A549 (cell line): ENCODE measurements at regions not wholly inside any gene's neighbourhood (a gene's known extent, or its start where the extent isn't known, plus 50 kb on each side); places are given as distances from the start of the nearest gene placed in this dataset.

Source experiments
- ATAC-seq, 2 experiments: fragments of 200-7000 bp in 1 of 2; fragments of >200 bp in 1 of 2; cut with Nextera tagmentation in 1 of 2; cut with Tn5 transposase in 1 of 2; 3 replicates each; pipeline versions ENCODE4 v1.8.0 to v1.9.1; 2018 to 2020; ENCODE audit warnings: mild to moderate bottlenecking in 1 of 2, moderate library complexity in 1 of 2
- CTCF ChIA-PET: fragments of 300-600 bp; sonication (Branson Sonifier 250); formaldehyde crosslinking; extraction: SDS; loops from one replicate; lab custom pipeline; 2021; ENCODE audit warnings: antibody characterized with exemption, inconsistent platforms; lab: Yijun Ruan, JAX
- POLR2A ChIA-PET: fragments of 350-600 bp; formaldehyde crosslinking; extraction: SDS; loops from one replicate; lab custom pipeline; 2021; ENCODE audit warnings: antibody characterized with exemption, inconsistent platforms; lab: Yijun Ruan, JAX
- DNase-seq, 2 experiments: peaks; one replicate each; pipeline versions ENCODE4 v3.0.0 to v3.0.0-alpha.2; 2011 to 2016; ENCODE audit warnings: low read depth in 1 of 2, low spot score in 1 of 2
- FAIRE-seq: peaks from 2 replicates; lab custom pipeline; 2011; peaks lifted over from hg19 to GRCh38; lab: Jason Lieb, UNC
- H3K27ac ChIP-seq, 2 experiments: fragments of >200 bp; sonication (Bioruptor Twin); formaldehyde crosslinking; 3 replicates each; pipeline ENCODE4 v1.5.1; 2016 to 2017
- H3K4me1 ChIP-seq: fragments of >200 bp; sonication (Bioruptor Twin); formaldehyde crosslinking; 3 replicates; pipeline ENCODE4 v1.6.1; 2016
- H3K4me2 ChIP-seq: fragments of >200 bp; sonication (Bioruptor Twin); formaldehyde crosslinking; 3 replicates; pipeline ENCODE4 v1.6.1; 2016
- H3K4me3 ChIP-seq: fragments of >200 bp; sonication (Bioruptor Twin); formaldehyde crosslinking; 3 replicates; pipeline ENCODE4 v1.5.1; 2016
- H3K9me3 ChIP-seq: fragments of >200 bp; sonication (Bioruptor Twin); formaldehyde crosslinking; 3 replicates; pipeline ENCODE4 v1.6.1; 2016
- CBX8 ChIP-seq: fragments of 200-600 bp; sonication (generic); IDR thresholded peaks from 2 replicates; pipeline ENCODE4 v1.6.1; 2016
- CEBPB ChIP-seq, 2 experiments: fragments of >200 bp in 1 of 2; sonication (Bioruptor Twin) in 1 of 2; formaldehyde crosslinking in 1 of 2; IDR thresholded peaks; 2 replicates each; pipeline ENCODE4 v1.6.1; 2012 to 2016
- EP300 ChIP-seq, 2 experiments: fragments of >200 bp; sonication (Bioruptor Twin); formaldehyde crosslinking; IDR thresholded peaks; 2 replicates in 1 of 2; 3 replicates in 1 of 2; pipeline ENCODE4 v1.6.1; 2016 to 2017
- FOSL2 ChIP-seq, 2 experiments: fragments of 450-650 bp in 1 of 2; fragments of >200 bp in 1 of 2; sonication (Bioruptor Twin) in 1 of 2; formaldehyde crosslinking; IDR thresholded peaks; 2 replicates each; pipeline versions ENCODE4 v1.5.0 to v1.6.1; 2016 to 2020; ENCODE audit warnings: mild to moderate bottlenecking in 1 of 2, moderate library complexity in 1 of 2
- HEYL ChIP-seq: fragments of 250-450 bp; sonication (Bioruptor Pico); IDR thresholded peaks from 2 replicates; pipeline ENCODE4 v1.8.0; 2021; ENCODE audit warnings: mild to moderate bottlenecking, moderate library complexity
- HOXA7 ChIP-seq: fragments of 250-450 bp; sonication (Bioruptor Pico); IDR thresholded peaks from 2 replicates; pipeline ENCODE4 v1.5.0; 2020; ENCODE audit warnings: mild to moderate bottlenecking, moderate library complexity
- HOXB5 ChIP-seq: fragments of 250-450 bp; sonication (Bioruptor Pico); IDR thresholded peaks from 2 replicates; pipeline ENCODE4 v1.5.0; 2020; ENCODE audit warnings: mild to moderate bottlenecking, moderate library complexity
- JUN ChIP-seq, 2 experiments: fragments of >200 bp; sonication (Bioruptor Twin); formaldehyde crosslinking; IDR thresholded peaks; 2 replicates in 1 of 2; 3 replicates in 1 of 2; pipeline ENCODE4 v1.6.1; 2016 to 2017
- KDM5A ChIP-seq: fragments of 200-600 bp; sonication (generic); IDR thresholded peaks from 2 replicates; pipeline ENCODE4 v1.6.1; 2016; ENCODE audit warnings: antibody characterized with exemption, mild to moderate bottlenecking
- MYC ChIP-seq: IDR thresholded peaks from 2 replicates; pipeline ENCODE4 v1.6.1; 2012; ENCODE audit warnings: mild to moderate bottlenecking, inconsistent platforms, low read length, improper control_type of control experiment, borderline replicate concordance
- PHF8 ChIP-seq: fragments of 200-600 bp; sonication (generic); IDR thresholded peaks from 2 replicates; pipeline ENCODE4 v1.6.1; 2016; ENCODE audit warnings: low read depth, mild to moderate bottlenecking, antibody characterized with exemption, moderate library complexity, borderline replicate concordance
- POLR2A ChIP-seq: IDR thresholded peaks from 2 replicates; pipeline ENCODE4 v1.6.1; 2012; ENCODE audit warnings: mild to moderate bottlenecking, low read length
- RAD21 ChIP-seq, 2 experiments: fragments of >200 bp in 1 of 2; sonication (Bioruptor Twin) in 1 of 2; formaldehyde crosslinking in 1 of 2; IDR thresholded peaks in 1 of 2; conservative IDR thresholded peaks in 1 of 2; 2 replicates in 1 of 2; 3 replicates in 1 of 2; pipeline ENCODE4 v1.6.1; 2012 to 2018; ENCODE audit warnings: inconsistent platforms in 1 of 2
- RCOR1 ChIP-seq: fragments of 150-350 bp; IDR thresholded peaks from 2 replicates; pipeline ENCODE4 v1.6.1; 2014; ENCODE audit warnings: antibody characterized with exemption, low read length, low read depth
- SMC3 ChIP-seq: fragments of >200 bp; sonication (Bioruptor Twin); formaldehyde crosslinking; IDR thresholded peaks from 3 replicates; pipeline ENCODE4 v1.6.1; 2018; ENCODE audit warnings: inconsistent platforms
- TP53 ChIP-seq: fragments of 250-450 bp; sonication (Bioruptor Pico); IDR thresholded peaks from 2 replicates; pipeline ENCODE4 v1.5.0; 2021; ENCODE audit warnings: mild to moderate bottlenecking, moderate library complexity
- ZC3H11A ChIP-seq: fragments of 450-650 bp; IDR thresholded peaks from 2 replicates; pipeline ENCODE4 v1.6.1; 2014; ENCODE audit warnings: antibody characterized with exemption, mild to moderate bottlenecking
- ZNF302 ChIP-seq: fragments of 250-450 bp; sonication (Bioruptor Pico); IDR thresholded peaks from 2 replicates; pipeline ENCODE4 v1.9.0; 2021; ENCODE audit warnings: inconsistent platforms, mild to moderate bottlenecking, moderate library complexity
- ZSCAN20 ChIP-seq: fragments of 250-450 bp; sonication (Bioruptor Pico); IDR thresholded peaks from 2 replicates; pipeline ENCODE4 v1.8.0; 2022; ENCODE audit warnings: mild to moderate bottlenecking, moderate library complexity
- WGBS: methylation state at CpG from one replicate; pipeline ENCODE4 v1.1.6; 2017; ENCODE audit errors: missing lambda C conversion rate; 5-methylcytosine and 5-hydroxymethylcytosine counted together
- TF ChIP-seq, protein P1 (sequence below): fragments of 250-450 bp; sonication (Bioruptor Pico); IDR thresholded peaks from 2 replicates; pipeline ENCODE4 v1.5.0; 2021; ENCODE audit warnings: mild to moderate bottlenecking, moderate library complexity, borderline replicate concordance
- TF ChIP-seq, protein P2 (sequence below): IDR thresholded peaks from 2 replicates; pipeline ENCODE4 v1.6.1; 2012; ENCODE audit warnings: low read depth, borderline replicate concordance
- TF ChIP-seq, protein P3 (sequence below): fragments of 200-600 bp; sonication (generic); IDR thresholded peaks from 2 replicates; pipeline ENCODE4 v1.6.1; 2016; ENCODE audit warnings: antibody characterized with exemption, mild to moderate bottlenecking, moderate library complexity
- TF ChIP-seq, protein P4 (sequence below): IDR thresholded peaks from 2 replicates; pipeline ENCODE4 v1.6.1; 2012
- TF ChIP-seq, protein P5 (sequence below): fragments of 250-450 bp; sonication (Bioruptor Pico); IDR thresholded peaks from 2 replicates; pipeline ENCODE4 v1.5.0; 2020; ENCODE audit warnings: low read depth, mild to moderate bottlenecking, moderate library complexity
- TF ChIP-seq, protein P6 (sequence below): IDR thresholded peaks from 2 replicates; pipeline ENCODE4 v1.6.1; 2012
- TF ChIP-seq, protein P7 (sequence below): fragments of 150-350 bp; IDR thresholded peaks from 2 replicates; pipeline ENCODE4 v1.6.1; 2014; ENCODE audit warnings: low read depth, mild to moderate bottlenecking, low read length

DNA sequence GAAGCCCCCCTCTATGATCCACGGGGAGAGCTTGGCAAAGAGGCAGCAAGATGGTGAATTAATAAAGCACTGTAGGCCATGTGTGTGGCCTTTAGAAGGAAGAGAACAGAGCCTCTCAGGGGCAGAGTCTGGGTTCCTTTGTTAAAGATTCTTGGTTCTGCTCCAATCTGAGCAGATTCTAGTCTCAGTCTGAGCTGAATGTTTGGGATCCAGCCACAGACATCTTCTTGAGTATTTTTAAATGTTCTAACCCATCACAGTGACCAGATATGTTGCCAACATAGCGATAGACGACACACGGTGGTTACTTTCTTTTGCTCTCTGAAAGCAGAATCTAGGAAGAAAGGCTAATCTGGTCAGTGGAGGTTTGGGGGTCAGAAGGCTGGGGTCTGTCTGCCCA lies 147.5 kb upstream of the GPR12 start:
- CTCF ChIA-PET: interaction anchor here (1.0 kb wide), 1 partner anchor 21 kb away, joined by 3 read pairs; no protein-coding TSS in a partner anchor

DNA sequence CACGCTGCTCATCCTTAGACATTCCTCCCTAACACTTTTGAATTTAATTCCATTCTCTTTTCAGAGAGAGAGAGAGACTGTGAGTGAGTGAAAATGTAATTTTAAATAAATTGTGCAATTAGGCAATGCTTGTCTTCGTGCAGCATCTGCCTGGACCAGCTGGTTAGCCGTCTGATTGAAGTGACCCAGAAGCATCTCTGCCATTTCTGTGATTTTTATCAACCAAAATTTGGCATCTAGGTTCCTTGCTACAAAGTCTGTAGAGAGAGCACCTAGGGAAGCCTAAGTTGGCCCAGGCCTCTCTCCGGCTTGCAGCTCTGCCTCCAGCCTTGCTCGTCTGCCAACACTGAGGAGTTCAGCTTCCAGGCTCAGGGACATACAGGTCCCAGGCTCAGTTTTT lies 138.6 kb upstream of the GPR12 start:
- H3K4me2 ChIP-seq: no peak overlapping the region
- H3K4me1 ChIP-seq: no peaks in the 10 kb centered on the region
- no peaks in the 10 kb centered on the region for H3K9me3 ChIP-seq
- no peak overlapping the region for H3K4me3 ChIP-seq
- CTCF ChIA-PET: no interaction called here
- POLR2A ChIA-PET: no interaction called here
- H3K27ac ChIP-seq: no peak overlapping the region
- WGBS: 19% methylated on average over 5 of the region's 5 CpGs
- FAIRE-seq (no peak), ATAC-seq (no peak), DNase-seq (no peak)
- TF ChIP-seq, protein P1, sequence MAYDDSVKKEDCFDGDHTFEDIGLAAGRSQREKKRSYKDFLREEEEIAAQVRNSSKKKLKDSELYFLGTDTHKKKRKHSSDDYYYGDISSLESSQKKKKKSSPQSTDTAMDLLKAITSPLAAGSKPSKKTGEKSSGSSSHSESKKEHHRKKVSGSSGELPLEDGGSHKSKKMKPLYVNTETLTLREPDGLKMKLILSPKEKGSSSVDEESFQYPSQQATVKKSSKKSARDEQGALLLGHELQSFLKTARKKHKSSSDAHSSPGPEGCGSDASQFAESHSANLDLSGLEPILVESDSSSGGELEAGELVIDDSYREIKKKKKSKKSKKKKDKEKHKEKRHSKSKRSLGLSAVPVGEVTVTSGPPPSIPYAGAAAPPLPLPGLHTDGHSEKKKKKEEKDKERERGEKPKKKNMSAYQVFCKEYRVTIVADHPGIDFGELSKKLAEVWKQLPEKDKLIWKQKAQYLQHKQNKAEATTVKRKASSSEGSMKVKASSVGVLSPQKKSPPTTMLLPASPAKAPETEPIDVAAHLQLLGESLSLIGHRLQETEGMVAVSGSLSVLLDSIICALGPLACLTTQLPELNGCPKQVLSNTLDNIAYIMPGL (CRISPR knock-in tag): no peak
- TF ChIP-seq, protein P2, sequence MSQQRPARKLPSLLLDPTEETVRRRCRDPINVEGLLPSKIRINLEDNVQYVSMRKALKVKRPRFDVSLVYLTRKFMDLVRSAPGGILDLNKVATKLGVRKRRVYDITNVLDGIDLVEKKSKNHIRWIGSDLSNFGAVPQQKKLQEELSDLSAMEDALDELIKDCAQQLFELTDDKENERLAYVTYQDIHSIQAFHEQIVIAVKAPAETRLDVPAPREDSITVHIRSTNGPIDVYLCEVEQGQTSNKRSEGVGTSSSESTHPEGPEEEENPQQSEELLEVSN: no peak
- no peak for TF ChIP-seq ZSCAN20 (CRISPR knock-in tag)
- TF ChIP-seq ZNF302: no peak
- TF ChIP-seq MYC: no peak
- no peak for TF ChIP-seq TP53 (CRISPR knock-in tag)
- TF ChIP-seq RAD21 (conservative IDR thresholded peaks at IDR 0.05 in 1 of 2, IDR thresholded peaks at IDR 0.05 in 1 of 2): no peak
- TF ChIP-seq EP300 (IDR thresholded peaks at IDR 0.05): no peak

More for the DNA sequence above, 147.5 kb upstream of the GPR12 start:
- FAIRE-seq (no peak), ATAC-seq (no peak), DNase-seq (no peak)
- H3K27ac ChIP-seq: no peak overlapping the region
- H3K4me2 ChIP-seq: no peak overlapping the region
- H3K4me1 ChIP-seq: no peaks in the 10 kb centered on the region
- H3K4me3 ChIP-seq: no peak overlapping the region
- no peak for TF ChIP-seq CBX8
- no peak for TF ChIP-seq HEYL (CRISPR knock-in tag)
- TF ChIP-seq, protein P3, sequence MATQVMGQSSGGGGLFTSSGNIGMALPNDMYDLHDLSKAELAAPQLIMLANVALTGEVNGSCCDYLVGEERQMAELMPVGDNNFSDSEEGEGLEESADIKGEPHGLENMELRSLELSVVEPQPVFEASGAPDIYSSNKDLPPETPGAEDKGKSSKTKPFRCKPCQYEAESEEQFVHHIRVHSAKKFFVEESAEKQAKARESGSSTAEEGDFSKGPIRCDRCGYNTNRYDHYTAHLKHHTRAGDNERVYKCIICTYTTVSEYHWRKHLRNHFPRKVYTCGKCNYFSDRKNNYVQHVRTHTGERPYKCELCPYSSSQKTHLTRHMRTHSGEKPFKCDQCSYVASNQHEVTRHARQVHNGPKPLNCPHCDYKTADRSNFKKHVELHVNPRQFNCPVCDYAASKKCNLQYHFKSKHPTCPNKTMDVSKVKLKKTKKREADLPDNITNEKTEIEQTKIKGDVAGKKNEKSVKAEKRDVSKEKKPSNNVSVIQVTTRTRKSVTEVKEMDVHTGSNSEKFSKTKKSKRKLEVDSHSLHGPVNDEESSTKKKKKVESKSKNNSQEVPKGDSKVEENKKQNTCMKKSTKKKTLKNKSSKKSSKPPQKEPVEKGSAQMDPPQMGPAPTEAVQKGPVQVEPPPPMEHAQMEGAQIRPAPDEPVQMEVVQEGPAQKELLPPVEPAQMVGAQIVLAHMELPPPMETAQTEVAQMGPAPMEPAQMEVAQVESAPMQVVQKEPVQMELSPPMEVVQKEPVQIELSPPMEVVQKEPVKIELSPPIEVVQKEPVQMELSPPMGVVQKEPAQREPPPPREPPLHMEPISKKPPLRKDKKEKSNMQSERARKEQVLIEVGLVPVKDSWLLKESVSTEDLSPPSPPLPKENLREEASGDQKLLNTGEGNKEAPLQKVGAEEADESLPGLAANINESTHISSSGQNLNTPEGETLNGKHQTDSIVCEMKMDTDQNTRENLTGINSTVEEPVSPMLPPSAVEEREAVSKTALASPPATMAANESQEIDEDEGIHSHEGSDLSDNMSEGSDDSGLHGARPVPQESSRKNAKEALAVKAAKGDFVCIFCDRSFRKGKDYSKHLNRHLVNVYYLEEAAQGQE: no peak
- TF ChIP-seq, protein P4, sequence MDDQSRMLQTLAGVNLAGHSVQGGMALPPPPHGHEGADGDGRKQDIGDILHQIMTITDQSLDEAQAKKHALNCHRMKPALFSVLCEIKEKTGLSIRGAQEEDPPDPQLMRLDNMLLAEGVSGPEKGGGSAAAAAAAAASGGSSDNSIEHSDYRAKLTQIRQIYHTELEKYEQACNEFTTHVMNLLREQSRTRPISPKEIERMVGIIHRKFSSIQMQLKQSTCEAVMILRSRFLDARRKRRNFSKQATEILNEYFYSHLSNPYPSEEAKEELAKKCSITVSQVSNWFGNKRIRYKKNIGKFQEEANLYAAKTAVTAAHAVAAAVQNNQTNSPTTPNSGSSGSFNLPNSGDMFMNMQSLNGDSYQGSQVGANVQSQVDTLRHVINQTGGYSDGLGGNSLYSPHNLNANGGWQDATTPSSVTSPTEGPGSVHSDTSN: no peak
- TF ChIP-seq ZC3H11A: no peak
- TF ChIP-seq, protein P5, sequence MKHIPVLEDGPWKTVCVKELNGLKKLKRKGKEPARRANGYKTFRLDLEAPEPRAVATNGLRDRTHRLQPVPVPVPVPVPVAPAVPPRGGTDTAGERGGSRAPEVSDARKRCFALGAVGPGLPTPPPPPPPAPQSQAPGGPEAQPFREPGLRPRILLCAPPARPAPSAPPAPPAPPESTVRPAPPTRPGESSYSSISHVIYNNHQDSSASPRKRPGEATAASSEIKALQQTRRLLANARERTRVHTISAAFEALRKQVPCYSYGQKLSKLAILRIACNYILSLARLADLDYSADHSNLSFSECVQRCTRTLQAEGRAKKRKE (CRISPR knock-in tag): no peak
- TF ChIP-seq FOSL2 (IDR thresholded peaks at IDR 0.05): no peak
- TF ChIP-seq FOSL2 (CRISPR knock-in tag; IDR thresholded peaks at IDR 0.05): no peak
- no peak for TF ChIP-seq SMC3
- TF ChIP-seq, protein P6, sequence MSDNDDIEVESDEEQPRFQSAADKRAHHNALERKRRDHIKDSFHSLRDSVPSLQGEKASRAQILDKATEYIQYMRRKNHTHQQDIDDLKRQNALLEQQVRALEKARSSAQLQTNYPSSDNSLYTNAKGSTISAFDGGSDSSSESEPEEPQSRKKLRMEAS: no peak
- no peak for TF ChIP-seq POLR2A
- TF ChIP-seq JUN (IDR thresholded peaks at IDR 0.05): no peak
- no peak for TF ChIP-seq RCOR1
- no peak for TF ChIP-seq HOXA7
- no peak for TF ChIP-seq TP53 (CRISPR knock-in tag)
- TF ChIP-seq CEBPB (IDR thresholded peaks at IDR 0.05): no peak
- TF ChIP-seq KDM5A: no peak
- TF ChIP-seq PHF8: no peak
- TF ChIP-seq HOXB5: no peak
- TF ChIP-seq, protein P7, sequence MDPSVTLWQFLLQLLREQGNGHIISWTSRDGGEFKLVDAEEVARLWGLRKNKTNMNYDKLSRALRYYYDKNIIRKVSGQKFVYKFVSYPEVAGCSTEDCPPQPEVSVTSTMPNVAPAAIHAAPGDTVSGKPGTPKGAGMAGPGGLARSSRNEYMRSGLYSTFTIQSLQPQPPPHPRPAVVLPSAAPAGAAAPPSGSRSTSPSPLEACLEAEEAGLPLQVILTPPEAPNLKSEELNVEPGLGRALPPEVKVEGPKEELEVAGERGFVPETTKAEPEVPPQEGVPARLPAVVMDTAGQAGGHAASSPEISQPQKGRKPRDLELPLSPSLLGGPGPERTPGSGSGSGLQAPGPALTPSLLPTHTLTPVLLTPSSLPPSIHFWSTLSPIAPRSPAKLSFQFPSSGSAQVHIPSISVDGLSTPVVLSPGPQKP: no peak
- 36% methylated on average over 4 of the region's 4 CpGs for WGBS
- POLR2A ChIA-PET: no interaction called here
- no peaks in the 10 kb centered on the region for H3K9me3 ChIP-seq
